Upper lobe of left lung (tissue), 4 donors: ENCODE measurements at regions not wholly inside any gene's neighbourhood (a gene's known extent, or its start where the extent isn't known, plus 50 kb on each side); places are given as distances from the start of the nearest gene placed in this dataset.

Source experiments
- CTCF ChIP-seq, 6 experiments: fragments of 450-650 bp in 4 of 6; fragments of 200-600 bp in 2 of 6; sonication (generic) in 2 of 6; IDR thresholded peaks; one replicate each; pipeline ENCODE4 v1.5.1; 2016 to 2019; ENCODE audit warnings: antibody characterized with exemption in 6 of 6
- EP300 ChIP-seq, 4 donors: sonication (generic); formaldehyde crosslinking; IDR thresholded peaks; one replicate each; pipeline ENCODE4 v1.5.1; 2017; ENCODE audit warnings: antibody characterized with exemption in 4 of 4, control low read depth in 2 of 4
- POLR2A ChIP-seq, 4 donors: fragments of 450-650 bp; IDR thresholded peaks; one replicate each; pipeline ENCODE4 v1.5.1; 2016 to 2017; ENCODE audit warnings: antibody characterized with exemption in 4 of 4, mild to moderate bottlenecking in 2 of 4
- POLR2AphosphoS5 ChIP-seq, 2 donors: sonication (generic); formaldehyde crosslinking; IDR thresholded peaks; one replicate each; pipeline ENCODE4 v1.5.1; 2017; ENCODE audit warnings: antibody characterized with exemption in 2 of 2

DNA sequence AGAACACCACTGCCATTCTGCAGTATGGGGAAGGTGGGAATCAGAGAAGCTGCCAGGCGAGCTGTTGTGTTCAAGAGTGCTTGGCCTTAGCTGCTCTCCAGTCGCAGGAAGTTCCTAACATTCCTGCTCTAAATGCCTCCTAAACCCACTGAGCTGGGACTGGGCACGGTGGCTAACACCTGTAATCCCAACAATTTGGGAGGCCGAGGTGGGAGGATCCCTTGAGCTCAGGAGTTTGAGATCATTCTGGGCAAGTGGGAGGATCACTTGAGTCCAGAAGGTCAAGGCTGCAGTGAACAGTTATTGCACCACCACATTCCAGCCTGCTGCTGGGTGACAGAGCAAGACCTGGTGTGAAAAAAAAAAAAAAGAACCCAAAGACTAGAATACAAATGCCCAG, 690.3 kb upstream of the FAM241A start:
- TF ChIP-seq CTCF (IDR thresholded peaks at IDR 0.05) (no peak), EP300 (IDR thresholded peaks at IDR 0.05) (no peak), POLR2AphosphoS5 (IDR thresholded peaks at IDR 0.05) (no peak), POLR2A (IDR thresholded peaks at IDR 0.05) (no peak)
